Fibroblast of lung (primary cell): ENCODE measurements at regions not wholly inside any gene's neighbourhood (a gene's known extent, or its start where the extent isn't known, plus 50 kb on each side); places are given as distances from the start of the nearest gene placed in this dataset.
"Not testable (repeated sequence)": the region's sequence is repeated elsewhere in the genome, so short reads cannot be mapped to it uniquely, and the experiment has no call there.

Experiments used
- DNase-seq, 2 donors: peaks; one replicate each; pipeline versions ENCODE4 v3.0.0 to v3.0.0-alpha.2; 2010; ENCODE audit warnings: low read depth in 2 of 2
- H2AFZ ChIP-seq: 2 replicates; pipeline ENCODE4 v1.5.1; 2012; ENCODE audit warnings: low read length, control low read depth, inconsistent platforms
- H3K27ac ChIP-seq: 2 replicates; pipeline ENCODE4 v1.5.1; 2011; ENCODE audit warnings: low read length, control low read depth; ENCODE audit not compliant: insufficient read depth
- H3K27me3 ChIP-seq: 2 replicates; pipeline ENCODE4 v1.5.1; 2011; ENCODE audit warnings: mild to moderate bottlenecking, low read length; ENCODE audit not compliant: control insufficient read depth, insufficient read depth
- H3K36me3 ChIP-seq: 2 replicates; pipeline ENCODE4 v1.5.1; 2011; ENCODE audit warnings: low read length; ENCODE audit not compliant: control insufficient read depth, insufficient read depth
- H3K4me1 ChIP-seq: 2 replicates; pipeline ENCODE4 v1.5.1; 2011; ENCODE audit warnings: low read length; ENCODE audit not compliant: control insufficient read depth, insufficient read depth; ENCODE audit errors: extremely low read depth
- H3K4me2 ChIP-seq: 2 replicates; pipeline ENCODE4 v1.5.1; 2011; ENCODE audit warnings: low read length, control low read depth; ENCODE audit not compliant: insufficient read depth; ENCODE audit errors: extremely low read depth
- H3K4me3 ChIP-seq, 4 experiments: fragments of 200-600 bp in 1 of 4; sonication (generic) in 1 of 4; replicated peaks in 1 of 4; 2 replicates each; pipeline ENCODE4 v1.5.1; 2011 to 2016; ENCODE audit warnings: low read length in 4 of 4, low read depth in 3 of 4, mild to moderate bottlenecking in 3 of 4, control low read depth in 2 of 4, inconsistent platforms in 1 of 4, mixed read lengths in 1 of 4; ENCODE audit not compliant: insufficient read depth in 1 of 4; ENCODE audit errors: control extremely low read depth in 1 of 4
- H3K79me2 ChIP-seq: 2 replicates; pipeline ENCODE4 v1.5.1; 2012; ENCODE audit warnings: mild to moderate bottlenecking, low read length, inconsistent platforms; ENCODE audit not compliant: control insufficient read depth, insufficient read depth
- H3K9ac ChIP-seq: 2 replicates; pipeline ENCODE4 v1.5.1; 2011; ENCODE audit warnings: mild to moderate bottlenecking, low read length, control low read depth; ENCODE audit not compliant: insufficient read depth
- H3K9me3 ChIP-seq: 2 replicates; pipeline ENCODE4 v1.5.1; 2012; ENCODE audit warnings: low read depth, low read length; ENCODE audit not compliant: control insufficient read depth, insufficient read depth
- H4K20me1 ChIP-seq: 2 replicates; pipeline ENCODE4 v1.5.1; 2011; ENCODE audit warnings: low read length; ENCODE audit not compliant: control insufficient read depth, insufficient read depth; ENCODE audit errors: extremely low read depth
- EZH2 ChIP-seq: IDR thresholded peaks from 2 replicates; pipeline ENCODE4 v1.5.1; 2012; ENCODE audit warnings: low read length, control low read depth, mild to moderate bottlenecking; ENCODE audit errors: missing control alignments
- TF ChIP-seq, protein P1 (sequence below), 2 donors: IDR thresholded peaks in 1 of 2; conservative IDR thresholded peaks in 1 of 2; 1 replicate in 1 of 2; 2 replicates in 1 of 2; pipeline ENCODE4 v1.5.1; 2011 to 2012; ENCODE audit warnings: low read length in 2 of 2, control low read depth in 1 of 2, inconsistent platforms in 1 of 2, low read depth in 1 of 2, mild to moderate bottlenecking in 1 of 2

DNA sequence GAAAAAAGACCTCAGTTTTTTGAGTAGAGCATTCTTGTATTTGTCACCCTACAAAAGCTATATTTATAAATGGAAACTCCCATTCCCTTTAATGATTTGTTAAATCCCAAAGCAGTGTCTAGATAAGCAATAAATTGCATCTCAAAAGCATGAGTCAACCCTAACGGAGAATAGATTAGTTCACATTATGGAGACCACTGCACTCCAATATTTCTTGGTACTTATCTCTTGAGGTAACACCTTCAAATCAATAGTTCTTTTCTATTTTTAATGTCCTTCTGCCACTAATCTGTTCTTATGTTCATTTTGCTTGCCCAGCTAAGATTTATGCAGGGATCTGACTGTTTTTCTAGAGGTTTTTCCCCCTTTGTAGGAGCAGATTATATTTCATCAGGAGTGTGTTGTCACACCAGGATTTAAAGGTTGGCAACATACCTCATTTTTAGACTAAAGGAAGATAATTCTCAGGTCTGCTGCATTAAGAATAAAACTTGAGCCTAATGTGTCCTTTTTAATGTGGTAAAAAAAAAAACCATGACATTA is 91.4 kb upstream of the ADGRG2 start:
- Histone ChIP-seq H3K9me3 (no peaks in the 10 kb centered on the region), H3K27ac (no peak overlapping the region), H2AFZ (no peak overlapping the region), H4K20me1 (no peaks in the 10 kb centered on the region), H3K79me2 (no peaks in the 10 kb centered on the region), H3K4me3 (no peak overlapping the region), H3K4me2 (no peak overlapping the region), H3K4me1 (no peaks in the 10 kb centered on the region), H3K9ac (no peak overlapping the region), H3K36me3 (no peaks in the 10 kb centered on the region), H3K27me3 (no peaks in the 10 kb centered on the region)
- DNase-seq, result no peak
- TF ChIP-seq, protein P1, sequence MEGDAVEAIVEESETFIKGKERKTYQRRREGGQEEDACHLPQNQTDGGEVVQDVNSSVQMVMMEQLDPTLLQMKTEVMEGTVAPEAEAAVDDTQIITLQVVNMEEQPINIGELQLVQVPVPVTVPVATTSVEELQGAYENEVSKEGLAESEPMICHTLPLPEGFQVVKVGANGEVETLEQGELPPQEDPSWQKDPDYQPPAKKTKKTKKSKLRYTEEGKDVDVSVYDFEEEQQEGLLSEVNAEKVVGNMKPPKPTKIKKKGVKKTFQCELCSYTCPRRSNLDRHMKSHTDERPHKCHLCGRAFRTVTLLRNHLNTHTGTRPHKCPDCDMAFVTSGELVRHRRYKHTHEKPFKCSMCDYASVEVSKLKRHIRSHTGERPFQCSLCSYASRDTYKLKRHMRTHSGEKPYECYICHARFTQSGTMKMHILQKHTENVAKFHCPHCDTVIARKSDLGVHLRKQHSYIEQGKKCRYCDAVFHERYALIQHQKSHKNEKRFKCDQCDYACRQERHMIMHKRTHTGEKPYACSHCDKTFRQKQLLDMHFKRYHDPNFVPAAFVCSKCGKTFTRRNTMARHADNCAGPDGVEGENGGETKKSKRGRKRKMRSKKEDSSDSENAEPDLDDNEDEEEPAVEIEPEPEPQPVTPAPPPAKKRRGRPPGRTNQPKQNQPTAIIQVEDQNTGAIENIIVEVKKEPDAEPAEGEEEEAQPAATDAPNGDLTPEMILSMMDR (conservative IDR thresholded peaks at IDR 0.05 in 1 of 2, IDR thresholded peaks at IDR 0.05 in 1 of 2; ENCODE audit: low read depth in 1 of 2, low read length in 2 of 2), result no peak
- TF ChIP-seq EZH2, result no peak

- H2AFZ ChIP-seq, result no peak overlapping the region
- H3K4me3 ChIP-seq, result no peak overlapping the region
- no peak for DNase-seq
Measured at GRCh38 chrX:19214311-19214710, 92.0 kb upstream of the ADGRG2 start.

GRCh38 chrX:19225909-19226308 is 103.6 kb upstream of the ADGRG2 start:
- no peak overlapping the region for H3K27ac ChIP-seq
- no peaks in the 10 kb centered on the region for H3K4me1 ChIP-seq
- no peak overlapping the region for H3K4me3 ChIP-seq
- DNase-seq, result peak; percentile 6 to 26
- no peak overlapping the region for H3K4me2 ChIP-seq
- H4K20me1 ChIP-seq, result no peaks in the 10 kb centered on the region
- H3K27me3 ChIP-seq, result no peaks in the 10 kb centered on the region
- no peaks in the 10 kb centered on the region for H3K9me3 ChIP-seq
- TF ChIP-seq, protein P1 (conservative IDR thresholded peaks at IDR 0.05 in 1 of 2, IDR thresholded peaks at IDR 0.05 in 1 of 2; ENCODE audit: low read depth in 1 of 2, low read length in 2 of 2), result peak in 1 of 2 donors; percentile 11
- no peak for TF ChIP-seq EZH2
- no peak overlapping the region for H3K9ac ChIP-seq
- no peaks in the 10 kb centered on the region for H3K36me3 ChIP-seq
- H2AFZ ChIP-seq, result no peak overlapping the region
- H3K79me2 ChIP-seq, result no peaks in the 10 kb centered on the region

More at GRCh38 chrX:19214311-19214710, 92.0 kb upstream of the ADGRG2 start:
- no peak overlapping the region for H3K4me2 ChIP-seq
- no peaks in the 10 kb centered on the region for H3K36me3 ChIP-seq
- H3K27me3 ChIP-seq, result no peaks in the 10 kb centered on the region
- H3K9ac ChIP-seq, result no peak overlapping the region
- H4K20me1 ChIP-seq, result no peaks in the 10 kb centered on the region
- H3K79me2 ChIP-seq, result no peaks in the 10 kb centered on the region
- no peak overlapping the region for H3K27ac ChIP-seq
- no peaks in the 10 kb centered on the region for H3K9me3 ChIP-seq
- no peaks in the 10 kb centered on the region for H3K4me1 ChIP-seq
- TF ChIP-seq, protein P1 (conservative IDR thresholded peaks at IDR 0.05 in 1 of 2, IDR thresholded peaks at IDR 0.05 in 1 of 2; ENCODE audit: low read depth in 1 of 2, low read length in 2 of 2), result no peak
- TF ChIP-seq EZH2, result no peak

DNA sequence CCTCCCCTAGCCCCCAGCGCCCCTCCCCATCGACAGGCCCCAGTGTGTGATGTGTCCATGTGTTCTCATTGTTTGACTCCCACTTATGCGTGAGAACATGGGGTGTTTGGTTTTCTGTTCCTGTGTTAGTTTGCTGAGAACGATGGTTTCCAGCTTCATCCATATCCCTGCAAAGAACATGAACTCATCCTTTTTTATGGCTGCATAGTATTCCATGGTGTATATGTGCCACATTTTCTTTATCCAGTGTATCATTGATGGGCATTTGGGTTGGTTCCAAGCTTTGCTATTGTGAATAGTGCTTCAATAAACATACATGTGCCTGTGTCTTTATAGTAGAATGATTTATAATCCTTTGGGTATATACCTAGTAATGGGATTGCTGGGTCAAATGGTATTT is 107.6 kb upstream of the ADGRG2 start:
- H2AFZ ChIP-seq, H4K20me1 ChIP-seq, H3K27me3 ChIP-seq, H3K4me2 ChIP-seq, H3K9ac ChIP-seq, H3K4me1 ChIP-seq, DNase-seq, H3K4me3 ChIP-seq, H3K9me3 ChIP-seq, H3K36me3 ChIP-seq, H3K79me2 ChIP-seq, H3K27ac ChIP-seq: not testable (repeated sequence)
